ENCODE measurements at regions not wholly inside any gene's neighbourhood (a gene's known extent, or its start where the extent isn't known, plus 50 kb on each side); places are given as distances from the start of the nearest gene placed in this dataset.

DNA sequence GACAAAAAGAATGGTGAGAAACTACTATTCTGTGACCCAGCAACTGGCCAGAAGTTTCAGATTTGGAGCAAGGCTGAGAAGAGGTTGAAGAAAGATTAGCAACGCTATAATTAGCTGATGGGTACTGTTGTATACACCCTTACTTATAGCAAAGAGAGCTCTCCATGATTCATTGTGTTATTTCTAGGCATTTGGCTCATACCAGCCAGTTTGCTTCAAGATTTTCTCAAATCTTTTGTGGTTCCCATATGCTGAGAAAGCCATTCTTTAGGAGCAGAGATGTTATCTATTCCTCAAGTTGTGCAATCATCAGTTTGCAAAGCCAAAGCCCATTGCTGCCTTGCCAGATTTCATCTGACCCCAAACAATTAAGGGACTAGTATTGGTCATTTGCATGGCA lies 179.4 kb downstream of the ETS1 start:
- DNase-seq (ENCODE audit: low read depth, low spot score): no peak
- TF ChIP-seq YY1 (IDR thresholded peaks at IDR 0.05; ENCODE audit: insufficient read depth, insufficient read length) (no peak), ZNF274 (IDR thresholded peaks at IDR 0.05; ENCODE audit: low read depth, low read length) (no peak), SUZ12 (IDR thresholded peaks at IDR 0.05; ENCODE audit: extremely low read depth, insufficient read depth, insufficient read length) (no peak)
- H3K27me3 ChIP-seq (ENCODE audit: insufficient read depth, insufficient read length): no peaks in the 10 kb centered on the region
- no peaks in the 10 kb centered on the region for H3K9me3 ChIP-seq (ENCODE audit: insufficient read depth, low read length)
- no peaks in the 10 kb centered on the region for H3K36me3 ChIP-seq (ENCODE audit: insufficient read depth, insufficient read length, low read length)
- H3K4me1 ChIP-seq (ENCODE audit: insufficient read depth, insufficient read length): peaks cover 3% of the 10 kb centered on the region
- H3K9ac ChIP-seq (ENCODE audit: insufficient read length, low read depth): no peak overlapping the region
- no peak overlapping the region for H3K4me3 ChIP-seq (ENCODE audit: insufficient read length, low read depth)

- H3K4me1 ChIP-seq (ENCODE audit: insufficient read depth, insufficient read length): peaks cover 3% of the 10 kb centered on the region
- H3K36me3 ChIP-seq (ENCODE audit: insufficient read depth, insufficient read length, low read length): no peaks in the 10 kb centered on the region
- H3K4me3 ChIP-seq (ENCODE audit: insufficient read length, low read depth): no peak overlapping the region
- no peaks in the 10 kb centered on the region for H3K27me3 ChIP-seq (ENCODE audit: insufficient read depth, insufficient read length)
- TF ChIP-seq SUZ12 (IDR thresholded peaks at IDR 0.05; ENCODE audit: extremely low read depth, insufficient read depth, insufficient read length) (no peak), YY1 (IDR thresholded peaks at IDR 0.05; ENCODE audit: insufficient read depth, insufficient read length) (no peak), ZNF274 (IDR thresholded peaks at IDR 0.05; ENCODE audit: low read depth, low read length) (no peak)
- DNase-seq (ENCODE audit: low read depth, low spot score): peak; percentile 15
- no peaks in the 10 kb centered on the region for H3K9me3 ChIP-seq (ENCODE audit: insufficient read depth, low read length)
- no peak overlapping the region for H3K9ac ChIP-seq (ENCODE audit: insufficient read length, low read depth)
Observed at GRCh38 chr11:128405714-128406662, 181.4 kb downstream of the ETS1 start.

- Histone ChIP-seq H3K27me3 (ENCODE audit: insufficient read depth, insufficient read length) (no peaks in the 10 kb centered on the region), H3K4me3 (ENCODE audit: insufficient read length, low read depth) (no peak overlapping the region), H3K9ac (ENCODE audit: insufficient read length, low read depth) (no peak overlapping the region), H3K4me1 (ENCODE audit: insufficient read depth, insufficient read length) (peaks cover 3% of the 10 kb centered on the region), H3K9me3 (ENCODE audit: insufficient read depth, low read length) (no peaks in the 10 kb centered on the region), H3K36me3 (ENCODE audit: insufficient read depth, insufficient read length, low read length) (no peaks in the 10 kb centered on the region)
- TF ChIP-seq YY1 (IDR thresholded peaks at IDR 0.05; ENCODE audit: insufficient read depth, insufficient read length) (no peak), ZNF274 (IDR thresholded peaks at IDR 0.05; ENCODE audit: low read depth, low read length) (no peak), SUZ12 (IDR thresholded peaks at IDR 0.05; ENCODE audit: extremely low read depth, insufficient read depth, insufficient read length) (no peak)
- no peak for DNase-seq (ENCODE audit: low read depth, low spot score)
Observed at GRCh38 chr11:128405112-128405511, 182.2 kb downstream of the ETS1 start.

DNA sequence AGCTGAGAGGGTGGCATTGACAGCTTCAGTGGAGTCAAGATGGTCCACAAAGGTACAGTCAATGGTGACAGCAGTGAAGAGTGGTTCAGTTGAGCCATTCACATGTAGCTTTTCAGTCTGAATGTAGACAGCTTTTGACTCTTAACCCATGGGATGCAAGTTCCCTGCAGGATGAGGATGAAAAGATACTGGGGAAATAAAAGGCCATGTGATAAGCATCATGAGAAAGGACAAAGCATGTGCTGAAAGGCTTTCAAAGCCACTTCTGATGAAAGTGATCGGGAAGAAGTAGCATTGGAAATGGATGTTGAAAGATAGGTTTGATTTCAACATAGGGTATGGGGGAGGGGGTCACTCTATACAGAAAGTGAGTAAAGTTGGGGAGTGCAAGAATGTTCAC lies 182.9 kb downstream of the ETS1 start:
- H3K9me3 ChIP-seq (ENCODE audit: insufficient read depth, low read length): no peaks in the 10 kb centered on the region
- TF ChIP-seq YY1 (IDR thresholded peaks at IDR 0.05; ENCODE audit: insufficient read depth, insufficient read length): no peak
- no peak for TF ChIP-seq ZNF274 (IDR thresholded peaks at IDR 0.05; ENCODE audit: low read depth, low read length)
- TF ChIP-seq SUZ12 (IDR thresholded peaks at IDR 0.05; ENCODE audit: extremely low read depth, insufficient read depth, insufficient read length): no peak
- H3K36me3 ChIP-seq (ENCODE audit: insufficient read depth, insufficient read length, low read length): no peaks in the 10 kb centered on the region
- no peak overlapping the region for H3K4me3 ChIP-seq (ENCODE audit: insufficient read length, low read depth)
- DNase-seq (ENCODE audit: low read depth, low spot score): no peak
- no peaks in the 10 kb centered on the region for H3K27me3 ChIP-seq (ENCODE audit: insufficient read depth, insufficient read length)
- no peak overlapping the region for H3K9ac ChIP-seq (ENCODE audit: insufficient read length, low read depth)
- H3K4me1 ChIP-seq (ENCODE audit: insufficient read depth, insufficient read length): peaks cover 3% of the 10 kb centered on the region

- DNase-seq (ENCODE audit: low read depth, low spot score): no peak
- no peaks in the 10 kb centered on the region for H3K27me3 ChIP-seq (ENCODE audit: insufficient read depth, insufficient read length)
- TF ChIP-seq SUZ12 (IDR thresholded peaks at IDR 0.05; ENCODE audit: extremely low read depth, insufficient read depth, insufficient read length) (no peak), YY1 (IDR thresholded peaks at IDR 0.05; ENCODE audit: insufficient read depth, insufficient read length) (no peak), ZNF274 (IDR thresholded peaks at IDR 0.05; ENCODE audit: low read depth, low read length) (no peak)
- H3K36me3 ChIP-seq (ENCODE audit: insufficient read depth, insufficient read length, low read length): no peaks in the 10 kb centered on the region
- no peak overlapping the region for H3K4me3 ChIP-seq (ENCODE audit: insufficient read length, low read depth)
- no peaks in the 10 kb centered on the region for H3K9me3 ChIP-seq (ENCODE audit: insufficient read depth, low read length)
- peaks cover 2% of the 10 kb centered on the region for H3K4me1 ChIP-seq (ENCODE audit: insufficient read depth, insufficient read length)
- H3K9ac ChIP-seq (ENCODE audit: insufficient read length, low read depth): no peak overlapping the region
Observed at GRCh38 chr11:128400382-128401203, 186.8 kb downstream of the ETS1 start.

- TF ChIP-seq ZNF274 (IDR thresholded peaks at IDR 0.05; ENCODE audit: low read depth, low read length) (no peak), YY1 (IDR thresholded peaks at IDR 0.05; ENCODE audit: insufficient read depth, insufficient read length) (no peak), SUZ12 (IDR thresholded peaks at IDR 0.05; ENCODE audit: extremely low read depth, insufficient read depth, insufficient read length) (no peak)
- no peaks in the 10 kb centered on the region for H3K36me3 ChIP-seq (ENCODE audit: insufficient read depth, insufficient read length, low read length)
- H3K9me3 ChIP-seq (ENCODE audit: insufficient read depth, low read length): no peaks in the 10 kb centered on the region
- no peak overlapping the region for H3K9ac ChIP-seq (ENCODE audit: insufficient read length, low read depth)
- no peak for DNase-seq (ENCODE audit: low read depth, low spot score)
- no peaks in the 10 kb centered on the region for H3K4me1 ChIP-seq (ENCODE audit: insufficient read depth, insufficient read length)
- no peak overlapping the region for H3K4me3 ChIP-seq (ENCODE audit: insufficient read length, low read depth)
- H3K27me3 ChIP-seq (ENCODE audit: insufficient read depth, insufficient read length): no peaks in the 10 kb centered on the region
Observed at GRCh38 chr11:128399251-128400121, 187.9 kb downstream of the ETS1 start.
